ENCODE measurements at regions not wholly inside any gene's neighbourhood (a gene's known extent, or its start where the extent isn't known, plus 50 kb on each side); places are given as distances from the start of the nearest gene placed in this dataset.

DNA sequence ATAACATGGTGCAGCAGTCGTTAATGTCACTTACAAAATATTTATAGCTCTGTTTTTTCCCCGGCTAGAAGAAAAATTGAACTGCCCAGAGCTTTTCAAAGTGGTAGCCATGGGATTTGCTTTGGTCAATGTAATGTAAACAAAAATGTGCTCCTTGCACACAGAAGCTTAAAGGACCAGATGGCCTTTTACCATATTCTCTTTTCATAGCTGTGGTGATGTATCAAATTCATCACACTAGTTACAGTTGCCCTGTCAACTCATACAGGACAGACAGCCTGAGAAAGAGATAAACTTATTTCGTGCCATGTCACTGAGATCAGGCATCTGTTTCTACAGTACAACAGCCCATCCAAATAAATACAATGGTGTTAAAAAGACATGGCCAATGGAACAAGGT is 368.1 kb upstream of the CDH19 start:
- Histone ChIP-seq H3K4me3 (no peak overlapping the region), H3K27ac (no peak overlapping the region), H3K36me3 (no peaks in the 10 kb centered on the region), H3K27me3 (no peaks in the 10 kb centered on the region), H3K9me3 (peaks cover 0 to 9% (median 0%) of the 10 kb centered on the region in 11 donors), H3K4me1 (no peaks in the 10 kb centered on the region)
- TF ChIP-seq, protein P1, sequence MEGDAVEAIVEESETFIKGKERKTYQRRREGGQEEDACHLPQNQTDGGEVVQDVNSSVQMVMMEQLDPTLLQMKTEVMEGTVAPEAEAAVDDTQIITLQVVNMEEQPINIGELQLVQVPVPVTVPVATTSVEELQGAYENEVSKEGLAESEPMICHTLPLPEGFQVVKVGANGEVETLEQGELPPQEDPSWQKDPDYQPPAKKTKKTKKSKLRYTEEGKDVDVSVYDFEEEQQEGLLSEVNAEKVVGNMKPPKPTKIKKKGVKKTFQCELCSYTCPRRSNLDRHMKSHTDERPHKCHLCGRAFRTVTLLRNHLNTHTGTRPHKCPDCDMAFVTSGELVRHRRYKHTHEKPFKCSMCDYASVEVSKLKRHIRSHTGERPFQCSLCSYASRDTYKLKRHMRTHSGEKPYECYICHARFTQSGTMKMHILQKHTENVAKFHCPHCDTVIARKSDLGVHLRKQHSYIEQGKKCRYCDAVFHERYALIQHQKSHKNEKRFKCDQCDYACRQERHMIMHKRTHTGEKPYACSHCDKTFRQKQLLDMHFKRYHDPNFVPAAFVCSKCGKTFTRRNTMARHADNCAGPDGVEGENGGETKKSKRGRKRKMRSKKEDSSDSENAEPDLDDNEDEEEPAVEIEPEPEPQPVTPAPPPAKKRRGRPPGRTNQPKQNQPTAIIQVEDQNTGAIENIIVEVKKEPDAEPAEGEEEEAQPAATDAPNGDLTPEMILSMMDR (IDR thresholded peaks at IDR 0.05), result no peak
- DNase-seq, result no peak
- intact Hi-C loops (cut with DNase I), result no loop called here
- no peak for ATAC-seq
- 42 to 51% methylated on average over 3 of the region's 3 CpGs for WGBS, 2 donors

DNA sequence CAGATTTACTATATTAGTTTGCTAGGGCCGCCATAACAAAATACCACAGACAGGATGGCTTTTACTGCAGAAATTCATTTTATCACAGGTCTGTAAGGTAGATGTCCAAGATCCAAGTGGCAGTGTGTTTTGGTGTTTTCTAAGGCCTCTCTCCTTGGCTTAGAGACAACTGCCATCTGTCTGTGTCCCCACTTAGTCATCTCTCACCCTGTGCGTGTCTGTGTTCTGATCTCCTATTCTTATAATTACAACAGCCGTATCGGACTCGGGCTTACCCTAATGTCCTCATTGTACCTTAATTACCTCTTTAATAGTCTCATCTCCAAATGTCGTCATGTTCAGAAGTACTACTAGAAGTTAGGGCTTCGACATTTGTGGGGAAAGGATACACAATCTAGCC is 362.3 kb upstream of the CDH19 start:
- no peak overlapping the region for H3K4me3 ChIP-seq
- WGBS, 2 donors, result 83 to 88% methylated on average over 7 of the region's 7 CpGs
- H3K36me3 ChIP-seq, result no peaks in the 10 kb centered on the region
- peaks cover 0 to 4% (median 0%) of the 10 kb centered on the region in 11 donors for H3K9me3 ChIP-seq
- no peak overlapping the region for H3K27ac ChIP-seq
- no peaks in the 10 kb centered on the region for H3K4me1 ChIP-seq
- no peak for ATAC-seq
- H3K27me3 ChIP-seq, result no peaks in the 10 kb centered on the region
- intact Hi-C loops (cut with DNase I), result loop anchor here in 1 of 10 donors (5.0 kb wide), 1 partner anchor 49 kb away; no protein-coding TSS in a partner anchor
- no peak for DNase-seq
- TF ChIP-seq, protein P1 (IDR thresholded peaks at IDR 0.05), result no peak

DNA sequence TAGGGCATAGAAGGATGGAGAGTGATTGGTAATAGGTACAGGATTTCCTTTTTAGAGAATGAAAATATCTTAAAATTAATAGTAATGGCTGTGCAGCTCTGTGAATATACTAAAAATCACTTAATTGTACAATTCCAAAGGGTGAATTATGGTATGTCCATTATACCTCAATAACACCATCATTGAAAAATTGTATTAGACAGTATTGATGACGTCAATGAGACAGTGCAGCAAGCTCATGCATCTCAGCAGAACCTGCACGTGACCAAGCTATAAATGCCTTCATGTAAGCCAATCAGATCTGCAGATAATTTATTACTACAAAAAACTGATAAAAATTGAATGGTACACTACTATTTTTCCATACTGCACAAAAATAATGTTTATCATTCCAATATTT is 354.4 kb upstream of the CDH19 start:
- Histone ChIP-seq H3K27ac (no peak overlapping the region), H3K9me3 (peaks cover 0 to 5% (median 0%) of the 10 kb centered on the region in 11 donors), H3K36me3 (no peaks in the 10 kb centered on the region), H3K4me3 (no peak overlapping the region), H3K27me3 (no peaks in the 10 kb centered on the region), H3K4me1 (no peaks in the 10 kb centered on the region)
- DNase-seq (no peak), ATAC-seq (no peak)
- intact Hi-C loops (cut with DNase I), result no loop called here
- WGBS, 2 donors, result 65 to 69% methylated on average over 2 of the region's 2 CpGs
- TF ChIP-seq, protein P1 (IDR thresholded peaks at IDR 0.05), result no peak

DNA sequence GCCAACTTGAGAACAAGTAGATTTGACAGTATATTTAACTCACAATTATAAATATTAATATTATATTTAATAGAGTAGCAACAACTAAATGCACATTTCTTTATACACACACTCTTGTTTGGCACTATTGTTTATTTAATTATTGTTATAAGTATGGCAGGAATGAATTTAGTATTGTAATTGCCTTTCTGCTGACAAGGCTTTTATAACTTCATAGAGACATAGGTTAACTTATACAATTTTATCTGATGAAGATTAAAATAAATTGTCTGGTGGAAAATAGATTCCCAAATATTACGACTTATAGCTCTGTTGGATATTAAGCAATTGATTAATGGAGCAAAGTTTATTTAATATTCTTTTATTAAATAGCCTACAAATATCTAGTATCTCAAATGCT is 347.9 kb upstream of the CDH19 start:
- DNase-seq, result no peak
- intact Hi-C loops (cut with DNase I), result no loop called here
- no peak for ATAC-seq
- peaks cover 0 to 21% (median 0%) of the 10 kb centered on the region in 11 donors for H3K9me3 ChIP-seq
- no peak overlapping the region for H3K27ac ChIP-seq
- no peaks in the 10 kb centered on the region for H3K27me3 ChIP-seq
- H3K4me1 ChIP-seq, result no peaks in the 10 kb centered on the region
- TF ChIP-seq, protein P1 (IDR thresholded peaks at IDR 0.05), result no peak
- H3K4me3 ChIP-seq, result no peak overlapping the region
- no peaks in the 10 kb centered on the region for H3K36me3 ChIP-seq
- WGBS, 2 donors, result 72 to 79% methylated on average over 1 of the region's 1 CpG

Measured in heart right ventricle (tissue), 16 donors.